H1 (cell line): ENCODE measurements at regions not wholly inside any gene's neighbourhood (a gene's known extent, or its start where the extent isn't known, plus 50 kb on each side); places are given as distances from the start of the nearest gene placed in this dataset.

Experiments used
- ASH2L ChIP-seq: fragments of 200-600, 300-600 bp; sonication (generic); IDR thresholded peaks from one replicate; pipeline ENCODE4 v1.7.1; 2017; ENCODE audit warnings: low read length
- CHD7 ChIP-seq: fragments of 300-600 bp; sonication (generic); IDR thresholded peaks from 2 replicates; pipeline ENCODE4 v1.7.1; 2012; ENCODE audit warnings: low read length, moderate library complexity, mild to moderate bottlenecking, inconsistent platforms; ENCODE audit not compliant: insufficient replicate concordance
- HDAC6 ChIP-seq: IDR thresholded peaks from one replicate; pipeline ENCODE4 v1.7.1; 2012; ENCODE audit warnings: low read depth, mild to moderate bottlenecking, inconsistent platforms, low read length, moderate library complexity
- KDM4A ChIP-seq: IDR thresholded peaks from one replicate; pipeline ENCODE4 v1.7.1; 2012; ENCODE audit warnings: low read depth, mild to moderate bottlenecking, moderate library complexity, low read length, inconsistent platforms; ENCODE audit not compliant: severe bottlenecking
- NRF1 ChIP-seq: IDR thresholded peaks from 2 replicates; pipeline ENCODE4 v1.6.1; 2011; ENCODE audit warnings: mild to moderate bottlenecking, low read depth, low read length, improper control_type of control experiment
- POLR2A ChIP-seq, 2 experiments: IDR thresholded peaks; 1 replicate in 1 of 2; 2 replicates in 1 of 2; pipeline ENCODE4 v1.6.1; 2011; ENCODE audit warnings: low read depth in 2 of 2, low read length in 2 of 2, mild to moderate bottlenecking in 2 of 2; ENCODE audit errors: control extremely low read depth in 1 of 2
- RNF2 ChIP-seq: fragments of 200-900, 300-1000 bp; sonication (generic); IDR thresholded peaks from 2 replicates; pipeline ENCODE4 v1.7.1; 2016; ENCODE audit warnings: borderline replicate concordance, low read depth, mild to moderate bottlenecking, antibody characterized with exemption, low read length; ENCODE audit not compliant: poor library complexity, severe bottlenecking; ENCODE audit errors: missing control alignments
- RXRA ChIP-seq: IDR thresholded peaks from 2 replicates; pipeline ENCODE4 v1.6.1; 2011; ENCODE audit warnings: low read depth, mild to moderate bottlenecking, low read length, moderate library complexity; ENCODE audit not compliant: insufficient read depth
- SP2 ChIP-seq: IDR thresholded peaks from 2 replicates; pipeline ENCODE4 v1.6.1; 2012; ENCODE audit warnings: mild to moderate bottlenecking, low read length, inconsistent platforms
- SP4 ChIP-seq: IDR thresholded peaks from 2 replicates; pipeline ENCODE4 v1.6.1; 2012; ENCODE audit warnings: low read length, inconsistent platforms

GRCh38 chr9:36487482-36488388 is 85.0 kb upstream of the MELK start (continued):
- TF ChIP-seq ASH2L = peak; percentile 81
- TF ChIP-seq RNF2 = no peak
- peak; percentile 4 for TF ChIP-seq KDM4A
- TF ChIP-seq RXRA = no peak
- TF ChIP-seq SP4 = 0 out of 2 replicates have a peak, but pooled peaks have one; percentile 50
- TF ChIP-seq NRF1 = peak; percentile 27; the same call in 1 of the 2 replicates
- TF ChIP-seq HDAC6 = no peak
- TF ChIP-seq SP2 = no peak
- no peak for TF ChIP-seq CHD7
- 0 out of 3 replicates have a peak, but pooled peaks of 1 of the 2 experiments have one; percentile 61 for TF ChIP-seq POLR2A (IDR thresholded peaks at IDR 0.05; ENCODE audit: control extremely low read depth in 1 of 2, low read depth in 2 of 2, low read length in 2 of 2)
